OCI-LY7 (cell line): ENCODE measurements at regions not wholly inside any gene's neighbourhood (a gene's known extent, or its start where the extent isn't known, plus 50 kb on each side); places are given as distances from the start of the nearest gene placed in this dataset.

Experiments
- CTCF ChIP-seq: fragments of 200-600 bp; sonication (generic); conservative IDR thresholded peaks from 2 replicates; pipeline ENCODE4 v1.5.1; 2014; ENCODE audit warnings: mild to moderate bottlenecking, antibody characterized with exemption, low read length, moderate library complexity, mixed read lengths
- EZH2phosphoT487 ChIP-seq: fragments of 200-600 bp; sonication (generic); IDR thresholded peaks from 2 replicates; pipeline ENCODE4 v1.6.1; 2018; ENCODE audit warnings: low read depth, borderline replicate concordance, mild to moderate bottlenecking, mixed run types, antibody characterized with exemption, low read length, moderate library complexity, mixed read lengths

DNA sequence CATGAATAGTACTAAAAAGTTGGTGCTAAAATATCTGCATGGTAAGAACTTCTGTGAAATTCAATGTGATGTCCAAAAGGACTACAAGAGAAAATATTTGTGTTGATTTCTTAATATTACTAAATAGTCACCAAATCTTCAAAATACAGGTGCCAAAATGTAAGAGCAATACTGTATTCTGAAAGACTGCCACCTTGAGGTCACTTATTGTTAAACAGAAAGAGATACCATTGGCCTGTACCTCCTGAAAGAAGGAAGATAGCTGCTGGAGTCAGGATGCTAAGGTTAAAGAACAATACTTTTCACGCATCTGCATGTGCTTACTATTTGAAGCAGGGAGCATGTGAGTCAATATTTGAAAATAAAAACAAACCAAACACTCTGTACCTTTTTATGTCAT, 72.0 kb upstream of the LSAMP start:
- TF ChIP-seq CTCF (peak; percentile 68), EZH2phosphoT487 (no peak)
